SK-N-SH (cell line): ENCODE measurements at regions not wholly inside any gene's neighbourhood (a gene's known extent, or its start where the extent isn't known, plus 50 kb on each side); places are given as distances from the start of the nearest gene placed in this dataset.

Experiments used
- TF ChIP-seq, protein P1 (sequence below): fragments of 200-600 bp; sonication (generic); IDR thresholded peaks from 2 replicates; pipeline ENCODE4 v1.6.1; 2017; ENCODE audit warnings: antibody characterized with exemption, mild to moderate bottlenecking, moderate library complexity
- TF ChIP-seq, protein P2 (sequence below): IDR thresholded peaks from 2 replicates; pipeline ENCODE4 v1.6.1; 2012; ENCODE audit warnings: mild to moderate bottlenecking, low read depth, low read length, moderate library complexity

DNA sequence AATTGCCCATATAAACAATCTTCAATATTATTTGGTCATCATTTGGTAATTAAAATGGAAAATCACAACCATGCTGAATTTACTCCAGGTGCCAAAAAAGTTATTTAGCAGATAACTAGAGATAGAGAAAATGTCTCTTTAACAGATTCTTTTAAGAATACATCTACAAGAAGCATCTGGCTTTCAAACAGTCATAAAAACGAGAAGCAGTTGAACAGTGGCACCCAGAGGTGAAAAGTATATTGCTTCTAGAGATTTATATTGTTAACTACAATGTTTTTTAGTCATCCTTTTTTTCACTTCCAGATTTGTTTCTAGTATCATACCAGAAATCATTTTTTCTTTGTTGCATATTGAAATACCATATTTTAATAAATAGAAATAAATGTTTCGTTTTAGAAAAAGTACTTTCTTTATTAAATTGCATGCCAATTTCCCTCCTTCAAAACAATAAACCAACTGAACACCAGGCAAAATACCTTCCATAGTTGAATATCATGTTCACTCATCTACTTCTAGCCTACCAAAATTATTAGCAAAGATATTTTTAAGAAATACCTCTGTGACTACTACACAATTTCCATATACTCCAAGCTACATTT lies 65.4 kb upstream of the HNRNPA3 start:
- TF ChIP-seq, protein P1, sequence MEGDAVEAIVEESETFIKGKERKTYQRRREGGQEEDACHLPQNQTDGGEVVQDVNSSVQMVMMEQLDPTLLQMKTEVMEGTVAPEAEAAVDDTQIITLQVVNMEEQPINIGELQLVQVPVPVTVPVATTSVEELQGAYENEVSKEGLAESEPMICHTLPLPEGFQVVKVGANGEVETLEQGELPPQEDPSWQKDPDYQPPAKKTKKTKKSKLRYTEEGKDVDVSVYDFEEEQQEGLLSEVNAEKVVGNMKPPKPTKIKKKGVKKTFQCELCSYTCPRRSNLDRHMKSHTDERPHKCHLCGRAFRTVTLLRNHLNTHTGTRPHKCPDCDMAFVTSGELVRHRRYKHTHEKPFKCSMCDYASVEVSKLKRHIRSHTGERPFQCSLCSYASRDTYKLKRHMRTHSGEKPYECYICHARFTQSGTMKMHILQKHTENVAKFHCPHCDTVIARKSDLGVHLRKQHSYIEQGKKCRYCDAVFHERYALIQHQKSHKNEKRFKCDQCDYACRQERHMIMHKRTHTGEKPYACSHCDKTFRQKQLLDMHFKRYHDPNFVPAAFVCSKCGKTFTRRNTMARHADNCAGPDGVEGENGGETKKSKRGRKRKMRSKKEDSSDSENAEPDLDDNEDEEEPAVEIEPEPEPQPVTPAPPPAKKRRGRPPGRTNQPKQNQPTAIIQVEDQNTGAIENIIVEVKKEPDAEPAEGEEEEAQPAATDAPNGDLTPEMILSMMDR: peak; percentile 75
- TF ChIP-seq, protein P2, sequence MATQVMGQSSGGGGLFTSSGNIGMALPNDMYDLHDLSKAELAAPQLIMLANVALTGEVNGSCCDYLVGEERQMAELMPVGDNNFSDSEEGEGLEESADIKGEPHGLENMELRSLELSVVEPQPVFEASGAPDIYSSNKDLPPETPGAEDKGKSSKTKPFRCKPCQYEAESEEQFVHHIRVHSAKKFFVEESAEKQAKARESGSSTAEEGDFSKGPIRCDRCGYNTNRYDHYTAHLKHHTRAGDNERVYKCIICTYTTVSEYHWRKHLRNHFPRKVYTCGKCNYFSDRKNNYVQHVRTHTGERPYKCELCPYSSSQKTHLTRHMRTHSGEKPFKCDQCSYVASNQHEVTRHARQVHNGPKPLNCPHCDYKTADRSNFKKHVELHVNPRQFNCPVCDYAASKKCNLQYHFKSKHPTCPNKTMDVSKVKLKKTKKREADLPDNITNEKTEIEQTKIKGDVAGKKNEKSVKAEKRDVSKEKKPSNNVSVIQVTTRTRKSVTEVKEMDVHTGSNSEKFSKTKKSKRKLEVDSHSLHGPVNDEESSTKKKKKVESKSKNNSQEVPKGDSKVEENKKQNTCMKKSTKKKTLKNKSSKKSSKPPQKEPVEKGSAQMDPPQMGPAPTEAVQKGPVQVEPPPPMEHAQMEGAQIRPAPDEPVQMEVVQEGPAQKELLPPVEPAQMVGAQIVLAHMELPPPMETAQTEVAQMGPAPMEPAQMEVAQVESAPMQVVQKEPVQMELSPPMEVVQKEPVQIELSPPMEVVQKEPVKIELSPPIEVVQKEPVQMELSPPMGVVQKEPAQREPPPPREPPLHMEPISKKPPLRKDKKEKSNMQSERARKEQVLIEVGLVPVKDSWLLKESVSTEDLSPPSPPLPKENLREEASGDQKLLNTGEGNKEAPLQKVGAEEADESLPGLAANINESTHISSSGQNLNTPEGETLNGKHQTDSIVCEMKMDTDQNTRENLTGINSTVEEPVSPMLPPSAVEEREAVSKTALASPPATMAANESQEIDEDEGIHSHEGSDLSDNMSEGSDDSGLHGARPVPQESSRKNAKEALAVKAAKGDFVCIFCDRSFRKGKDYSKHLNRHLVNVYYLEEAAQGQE: no peak
